HEK293 (cell line): ENCODE measurements at regions not wholly inside any gene's neighbourhood (a gene's known extent, or its start where the extent isn't known, plus 50 kb on each side); places are given as distances from the start of the nearest gene placed in this dataset.

ENCODE experiments used
- CTCF ChIA-PET: fragments of 350-600 bp; formaldehyde crosslinking; extraction: SDS; loops from one replicate; lab custom pipeline; 2021; ENCODE audit warnings: antibody characterized with exemption; lab: Yijun Ruan, JAX
- POLR2A ChIA-PET: fragments of 300-600 bp; formaldehyde crosslinking; extraction: SDS; loops from one replicate; lab custom pipeline; 2020; ENCODE audit warnings: antibody characterized with exemption, inconsistent platforms; lab: Yijun Ruan, JAX
- H3K27ac ChIP-seq: fragments of 200-500 bp; sonication (Bioruptor generic); 2 replicates; pipeline ENCODE4 v1.5.1; 2014; ENCODE audit warnings: low read depth, low read length, control low read depth, inconsistent platforms; ENCODE audit errors: extremely low read depth
- H3K36me3 ChIP-seq, 2 experiments: fragments of 200-500 bp in 1 of 2; sonication (Bioruptor generic) in 1 of 2; 1 replicate in 1 of 2; 2 replicates in 1 of 2; pipeline ENCODE4 v1.5.1; 2014 to 2017; ENCODE audit warnings: inconsistent platforms in 2 of 2, low read length in 2 of 2; ENCODE audit not compliant: control insufficient read depth in 2 of 2, insufficient read depth in 1 of 2
- H3K4me1 ChIP-seq: fragments of 200-500 bp; sonication (Bioruptor generic); 2 replicates; pipeline ENCODE4 v1.5.1; 2014; ENCODE audit warnings: mild to moderate bottlenecking, low read length, inconsistent platforms; ENCODE audit not compliant: control insufficient read depth, insufficient read depth
- H3K4me3 ChIP-seq: 2 replicates; pipeline ENCODE4 v1.5.1; 2011; ENCODE audit warnings: low read depth, mild to moderate bottlenecking, control low read depth, low read length, moderate library complexity
- H3K9me3 ChIP-seq: fragments of 200-500 bp; sonication (Bioruptor generic); 2 replicates; pipeline ENCODE4 v1.5.1; 2014; ENCODE audit warnings: low read depth, low read length, inconsistent platforms; ENCODE audit not compliant: control insufficient read depth, insufficient read depth
- BCL11B ChIP-seq: fragments of 450-650 bp; formaldehyde crosslinking; IDR thresholded peaks from 2 replicates; pipeline ENCODE4 v1.5.1; 2016; ENCODE audit warnings: low read depth, missing biosample characterization, missing genetic modification characterization
- GLIS2 ChIP-seq: fragments of 450-650 bp; formaldehyde crosslinking; IDR thresholded peaks from 2 replicates; pipeline ENCODE4 v1.5.1; 2016; ENCODE audit warnings: missing biosample characterization, missing genetic modification characterization
- IKZF3 ChIP-seq: fragments of 450-650 bp; IDR thresholded peaks from 2 replicates; pipeline ENCODE4 v1.5.0; 2018; ENCODE audit warnings: missing biosample characterization, mild to moderate bottlenecking, missing genetic modification characterization, moderate library complexity
- KLF8 ChIP-seq: fragments of 450-650 bp; formaldehyde crosslinking; IDR thresholded peaks from 2 replicates; pipeline ENCODE4 v1.5.1; 2016; ENCODE audit warnings: missing biosample characterization, missing genetic modification characterization
- MYNN ChIP-seq: fragments of 450-650 bp; formaldehyde crosslinking; IDR thresholded peaks from 2 replicates; pipeline ENCODE4 v1.5.1; 2016; ENCODE audit warnings: missing biosample characterization, missing genetic modification characterization, borderline replicate concordance
- OVOL3 ChIP-seq: fragments of 450-650 bp; formaldehyde crosslinking; IDR thresholded peaks from 2 replicates; pipeline ENCODE4 v1.5.1; 2016; ENCODE audit warnings: missing biosample characterization, missing genetic modification characterization
- PBX3 ChIP-seq: sonication (generic); formaldehyde crosslinking; IDR thresholded peaks from 2 replicates; pipeline ENCODE4 v1.8.1; 2022; ENCODE audit warnings: mild to moderate bottlenecking, moderate library complexity, missing genetic modification reagents
- SCRT2 ChIP-seq: fragments of 450-650 bp; formaldehyde crosslinking; IDR thresholded peaks from 2 replicates; pipeline ENCODE4 v1.5.1; 2016; ENCODE audit warnings: missing biosample characterization, missing genetic modification characterization
- SP2 ChIP-seq: fragments of 450-650 bp; formaldehyde crosslinking; IDR thresholded peaks from 2 replicates; pipeline ENCODE4 v1.5.1; 2016; ENCODE audit warnings: missing biosample characterization, missing genetic modification characterization
- ZBTB8A ChIP-seq: fragments of 450-650 bp; formaldehyde crosslinking; IDR thresholded peaks from 2 replicates; pipeline ENCODE4 v1.5.1; 2016; ENCODE audit warnings: missing biosample characterization, missing genetic modification characterization
- ZFHX2 ChIP-seq: fragments of 450-650 bp; formaldehyde crosslinking; conservative IDR thresholded peaks from 2 replicates; pipeline ENCODE4 v1.5.1; 2016; ENCODE audit warnings: missing biosample characterization, missing genetic modification characterization
- ZFP37 ChIP-seq: fragments of 450-650 bp; formaldehyde crosslinking; IDR thresholded peaks from 2 replicates; pipeline ENCODE4 v1.5.1; 2016; ENCODE audit warnings: missing biosample characterization, missing genetic modification characterization
- ZIC2 ChIP-seq: fragments of 450-650 bp; formaldehyde crosslinking; IDR thresholded peaks from 2 replicates; pipeline ENCODE4 v1.5.1; 2016; ENCODE audit warnings: missing biosample characterization, missing genetic modification characterization
- ZNF10 ChIP-seq: fragments of 450-650 bp; formaldehyde crosslinking; IDR thresholded peaks from 2 replicates; pipeline ENCODE4 v1.5.1; 2017; ENCODE audit warnings: missing biosample characterization, missing genetic modification characterization
- ZNF121 ChIP-seq: fragments of 450-650 bp; formaldehyde crosslinking; IDR thresholded peaks from 2 replicates; pipeline ENCODE4 v1.5.1; 2016; ENCODE audit warnings: missing biosample characterization, missing genetic modification characterization
- ZNF174 ChIP-seq: fragments of 450-650 bp; formaldehyde crosslinking; IDR thresholded peaks from 2 replicates; pipeline ENCODE4 v1.5.0; 2017; ENCODE audit warnings: missing biosample characterization, mild to moderate bottlenecking, missing genetic modification characterization
- ZNF184 ChIP-seq: fragments of 450-650 bp; IDR thresholded peaks from 2 replicates; pipeline ENCODE4 v1.5.1; 2018; ENCODE audit warnings: missing biosample characterization, mild to moderate bottlenecking, missing genetic modification characterization
- ZNF221 ChIP-seq: fragments of 450-650 bp; formaldehyde crosslinking; IDR thresholded peaks from 2 replicates; pipeline ENCODE4 v1.5.1; 2017; ENCODE audit warnings: missing biosample characterization, missing genetic modification characterization, borderline replicate concordance
- ZNF24 ChIP-seq: fragments of 450-650 bp; formaldehyde crosslinking; IDR thresholded peaks from 2 replicates; pipeline ENCODE4 v1.5.1; 2016; ENCODE audit warnings: missing biosample characterization, missing genetic modification characterization
- ZNF266 ChIP-seq: fragments of 450-650 bp; formaldehyde crosslinking; IDR thresholded peaks from 2 replicates; pipeline ENCODE4 v1.5.1; 2016; ENCODE audit warnings: missing biosample characterization, missing genetic modification characterization, low read depth
- ZNF513 ChIP-seq: fragments of 450-650 bp; IDR thresholded peaks from 2 replicates; pipeline ENCODE4 v1.5.1; 2018; ENCODE audit warnings: missing biosample characterization, missing genetic modification characterization
- ZNF560 ChIP-seq: fragments of 450-650 bp; formaldehyde crosslinking; IDR thresholded peaks from 2 replicates; pipeline ENCODE4 v1.5.1; 2017; ENCODE audit warnings: missing biosample characterization, missing genetic modification characterization, borderline replicate concordance
- ZNF600 ChIP-seq: fragments of 450-650 bp; formaldehyde crosslinking; IDR thresholded peaks from 2 replicates; pipeline ENCODE4 v1.5.1; 2016; ENCODE audit warnings: missing biosample characterization, missing genetic modification characterization
- ZNF621 ChIP-seq: fragments of 450-650 bp; formaldehyde crosslinking; IDR thresholded peaks from 2 replicates; pipeline ENCODE4 v1.5.1; 2017; ENCODE audit warnings: missing biosample characterization, missing genetic modification characterization
- ZNF624 ChIP-seq: fragments of 450-650 bp; formaldehyde crosslinking; IDR thresholded peaks from 2 replicates; pipeline ENCODE4 v1.5.1; 2017; ENCODE audit warnings: missing biosample characterization, missing genetic modification characterization
- ZNF791 ChIP-seq: fragments of 450-650 bp; formaldehyde crosslinking; IDR thresholded peaks from 2 replicates; pipeline ENCODE4 v1.5.1; 2016; ENCODE audit warnings: missing biosample characterization, missing genetic modification characterization
- ZNF830 ChIP-seq: fragments of 450-650 bp; IDR thresholded peaks from 2 replicates; pipeline ENCODE4 v1.5.0; 2018; ENCODE audit warnings: missing biosample characterization, missing genetic modification characterization, low read depth, mild to moderate bottlenecking, moderate library complexity

GRCh38 chr2:123380370-123380935, 644.6 kb upstream of the CNTNAP5 start (continued):
- TF ChIP-seq ZNF513 (tag by site-specific recombination) (no peak), ZFP37 (tag by site-specific recombination) (no peak), ZNF221 (no peak), IKZF3 (tag by site-specific recombination) (no peak), MYNN (tag by site-specific recombination) (no peak), ZIC2 (tag by site-specific recombination) (no peak)

GRCh38 chr2:123415678-123416077, 609.4 kb upstream of the CNTNAP5 start:
- ChIA-PET POLR2A (no interaction called here), CTCF (no interaction called here)
- Histone ChIP-seq H3K4me1 (no peaks in the 10 kb centered on the region), H3K4me3 (no peak overlapping the region), H3K27ac (no peak overlapping the region), H3K9me3 (no peaks in the 10 kb centered on the region), H3K36me3 (no peaks in the 10 kb centered on the region)
- no peak for TF ChIP-seq OVOL3 (tag by site-specific recombination)
- TF ChIP-seq KLF8: no peak
- TF ChIP-seq GLIS2 (tag by site-specific recombination): no peak
- no peak for TF ChIP-seq ZNF624 (tag by site-specific recombination)
- TF ChIP-seq SCRT2 (tag by site-specific recombination): no peak
- no peak for TF ChIP-seq ZNF184 (tag by site-specific recombination)
- TF ChIP-seq ZFHX2 (tag by site-specific recombination): no peak
- no peak for TF ChIP-seq ZNF10
- TF ChIP-seq ZNF560: no peak
- no peak for TF ChIP-seq ZNF600 (tag by site-specific recombination)
- no peak for TF ChIP-seq ZNF266 (tag by site-specific recombination)
- no peak for TF ChIP-seq ZNF791 (tag by site-specific recombination)
- TF ChIP-seq ZNF121: no peak
- no peak for TF ChIP-seq BCL11B (tag by site-specific recombination)
- TF ChIP-seq ZBTB8A (tag by site-specific recombination): no peak
- no peak for TF ChIP-seq ZNF24 (tag by site-specific recombination)
- TF ChIP-seq ZNF174 (tag by site-specific recombination): no peak
- no peak for TF ChIP-seq ZNF621

- CTCF ChIA-PET: no interaction called here
- Histone ChIP-seq H3K4me1 (no peaks in the 10 kb centered on the region), H3K36me3 (no peaks in the 10 kb centered on the region), H3K4me3 (no peak overlapping the region), H3K27ac (no peak overlapping the region), H3K9me3 (no peaks in the 10 kb centered on the region)
- POLR2A ChIA-PET: no interaction called here
- TF ChIP-seq ZNF221 (no peak), ZNF830 (tag by site-specific recombination) (no peak), SP2 (tag by site-specific recombination) (no peak), ZNF184 (tag by site-specific recombination) (no peak), PBX3 (CRISPR knock-in tag) (no peak)
These were observed 605.1 kb upstream of the CNTNAP5 start for GRCh38 chr2:123419976-123420375.
